Body of pancreas (tissue), 4 donors: ENCODE measurements at regions not wholly inside any gene's neighbourhood (a gene's known extent, or its start where the extent isn't known, plus 50 kb on each side); places are given as distances from the start of the nearest gene placed in this dataset.
"Not testable (repeated sequence)": the region's sequence is repeated elsewhere in the genome, so short reads cannot be mapped to it uniquely, and the experiment has no call there.

Source experiments
- ATAC-seq: fragments of 150-250 bp; one replicate; pipeline ENCODE4 v1.9.1; 2016
- DNase-seq, 4 donors: peaks; one replicate each; pipeline ENCODE4 v3.0.0-alpha.2; 2019
- H3K27ac ChIP-seq, 4 donors: fragments of 200-600 bp; sonication (generic); 1 replicate in 3 of 4; 2 replicates in 1 of 4; pipeline versions ENCODE4 v1.5.1 to v1.6.1; 2016 to 2019; ENCODE audit warnings: mild to moderate bottlenecking in 1 of 4, mixed read lengths in 1 of 4, moderate library complexity in 1 of 4
- H3K27me3 ChIP-seq, 2 donors: fragments of 200-600 bp; sonication (generic); one replicate each; pipeline ENCODE4 v1.6.0; 2016; ENCODE audit warnings: mild to moderate bottlenecking in 1 of 2
- H3K36me3 ChIP-seq, 2 donors: fragments of 200-600 bp; sonication (generic); replicated peaks in 1 of 2; 2 replicates each; pipeline ENCODE4 v1.5.1; 2016; ENCODE audit warnings: low read depth in 2 of 2; ENCODE audit not compliant: insufficient read depth in 1 of 2
- H3K4me1 ChIP-seq: fragments of 200-600 bp; sonication (generic); one replicate; pipeline ENCODE4 v1.6.0; 2016
- H3K4me3 ChIP-seq, 2 donors: fragments of 200-600 bp; sonication (generic); 1 replicate in 1 of 2; 2 replicates in 1 of 2; pipeline ENCODE4 v1.5.1; 2016 to 2019
- H3K9me3 ChIP-seq, 3 donors: fragments of 200-600 bp; sonication (generic); 1 replicate in 2 of 3; 2 replicates in 1 of 3; pipeline ENCODE4 v1.5.1; 2016
- CTCF ChIP-seq, 7 experiments: fragments of 450-650 bp in 4 of 7; fragments of 200-600 bp in 3 of 7; sonication (generic) in 3 of 7; IDR thresholded peaks; one replicate each; pipeline ENCODE4 v1.5.1; 2016 to 2019; ENCODE audit warnings: antibody characterized with exemption in 7 of 7
- POLR2A ChIP-seq, 3 donors: fragments of 450-650 bp; IDR thresholded peaks; one replicate each; pipeline ENCODE4 v1.6.1; 2016; ENCODE audit warnings: antibody characterized with exemption in 3 of 3, mild to moderate bottlenecking in 2 of 3
- WGBS, 2 donors: methylation state at CpG; one replicate each; pipeline ENCODE4 v1.1.5; 2017; 5-methylcytosine and 5-hydroxymethylcytosine counted together
- intact Hi-C: fragments of 100-400 bp; cut with DNase I; formaldehyde crosslinking; loops from one replicate; pipeline ENCODE4 v1.15.1; 2023

GRCh38 chr14:83170165-83170564 lies 1636.5 kb upstream of the SEL1L start:
- TF ChIP-seq CTCF (IDR thresholded peaks at IDR 0.05): no peak
- no peak for TF ChIP-seq POLR2A (IDR thresholded peaks at IDR 0.05)
- WGBS, 2 donors: 60 to 72% methylated on average over 3 of the region's 3 CpGs
- H3K36me3 ChIP-seq: no peaks in the 10 kb centered on the region

GRCh38 chr14:83171761-83172160 lies 1638.1 kb upstream of the SEL1L start:
- H3K27ac ChIP-seq: no peak overlapping the region
- no peaks in the 10 kb centered on the region for H3K27me3 ChIP-seq
- no peaks in the 10 kb centered on the region for H3K36me3 ChIP-seq
- no peak for TF ChIP-seq CTCF (IDR thresholded peaks at IDR 0.05)
- no peak for TF ChIP-seq POLR2A (IDR thresholded peaks at IDR 0.05)
- H3K4me1 ChIP-seq: no peaks in the 10 kb centered on the region
- no peak overlapping the region for H3K4me3 ChIP-seq
- DNase-seq (no peak), ATAC-seq (no peak)
- intact Hi-C loops: no loop called here
- 72 to 74% methylated on average over 1 of the region's 1 CpG for WGBS, 2 donors
- peaks cover 0 to 3% (median 0%) of the 10 kb centered on the region in 3 donors for H3K9me3 ChIP-seq

More at GRCh38 chr14:83170165-83170564, 1636.5 kb upstream of the SEL1L start:
- ATAC-seq (no peak), DNase-seq (no peak)
- H3K4me1 ChIP-seq: no peaks in the 10 kb centered on the region
- no peak overlapping the region for H3K27ac ChIP-seq
- H3K9me3 ChIP-seq: peaks cover 0 to 3% (median 0%) of the 10 kb centered on the region in 3 donors
- H3K27me3 ChIP-seq: no peaks in the 10 kb centered on the region
- H3K4me3 ChIP-seq: no peak overlapping the region
- intact Hi-C loops: no loop called here

GRCh38 chr14:83172363-83172762 lies 1638.7 kb upstream of the SEL1L start:
- DNase-seq (no peak), ATAC-seq (no peak)
- H3K27me3 ChIP-seq: no peaks in the 10 kb centered on the region
- intact Hi-C loops: no loop called here
- no peak overlapping the region for H3K27ac ChIP-seq
- 49 to 79% methylated on average over 2 of the region's 2 CpGs for WGBS, 2 donors
- no peak overlapping the region for H3K4me3 ChIP-seq
- TF ChIP-seq CTCF (IDR thresholded peaks at IDR 0.05) (no peak), POLR2A (IDR thresholded peaks at IDR 0.05) (no peak)
- peaks cover 0 to 3% (median 0%) of the 10 kb centered on the region in 3 donors for H3K9me3 ChIP-seq
- no peaks in the 10 kb centered on the region for H3K4me1 ChIP-seq
- no peaks in the 10 kb centered on the region for H3K36me3 ChIP-seq

GRCh38 chr14:83173687-83174086 lies 1640.0 kb upstream of the SEL1L start:
- H3K9me3 ChIP-seq: peaks cover 0 to 3% (median 0%) of the 10 kb centered on the region in 3 donors
- H3K4me3 ChIP-seq: no peak overlapping the region
- DNase-seq (no peak), ATAC-seq (no peak)
- no peaks in the 10 kb centered on the region for H3K4me1 ChIP-seq
- TF ChIP-seq CTCF (IDR thresholded peaks at IDR 0.05) (no peak), POLR2A (IDR thresholded peaks at IDR 0.05) (no peak)
- intact Hi-C loops: no loop called here
- H3K27ac ChIP-seq: no peak overlapping the region
- no peaks in the 10 kb centered on the region for H3K27me3 ChIP-seq
- no peaks in the 10 kb centered on the region for H3K36me3 ChIP-seq

- Histone ChIP-seq H3K4me1 (no peaks in the 10 kb centered on the region), H3K4me3 (no peak overlapping the region), H3K9me3 (no peaks in the 10 kb centered on the region), H3K36me3 (no peaks in the 10 kb centered on the region), H3K27me3 (no peaks in the 10 kb centered on the region), H3K27ac (no peak overlapping the region)
- no peak for TF ChIP-seq CTCF (IDR thresholded peaks at IDR 0.05)
- TF ChIP-seq POLR2A (IDR thresholded peaks at IDR 0.05): no peak
- 79 to 81% methylated on average over 5 of the region's 5 CpGs for WGBS, 2 donors
- DNase-seq: no peak
- intact Hi-C loops: no loop called here
- ATAC-seq: no peak
Observed at GRCh38 chr14:83184531-83184930, 1650.9 kb upstream of the SEL1L start.

- H3K4me1 ChIP-seq, H3K36me3 ChIP-seq, H3K27me3 ChIP-seq, DNase-seq, H3K27ac ChIP-seq, intact Hi-C loops, H3K9me3 ChIP-seq, H3K4me3 ChIP-seq, ATAC-seq: not testable (repeated sequence)
Observed at GRCh38 chr14:83188311-83188710, 1654.7 kb upstream of the SEL1L start.
